IPS DF 4.7 (cell line): ENCODE measurements at regions not wholly inside any gene's neighbourhood (a gene's known extent, or its start where the extent isn't known, plus 50 kb on each side); places are given as distances from the start of the nearest gene placed in this dataset.

Experiments
- DNase-seq: peaks from one replicate; pipeline ENCODE4 v3.0.0-alpha.2; 2013; ENCODE audit warnings: low spot score; ENCODE audit errors: extremely low read depth

GRCh38 chr2:187934236-187934635 is 357.4 kb upstream of the GULP1 start:
- no peak for DNase-seq

DNA sequence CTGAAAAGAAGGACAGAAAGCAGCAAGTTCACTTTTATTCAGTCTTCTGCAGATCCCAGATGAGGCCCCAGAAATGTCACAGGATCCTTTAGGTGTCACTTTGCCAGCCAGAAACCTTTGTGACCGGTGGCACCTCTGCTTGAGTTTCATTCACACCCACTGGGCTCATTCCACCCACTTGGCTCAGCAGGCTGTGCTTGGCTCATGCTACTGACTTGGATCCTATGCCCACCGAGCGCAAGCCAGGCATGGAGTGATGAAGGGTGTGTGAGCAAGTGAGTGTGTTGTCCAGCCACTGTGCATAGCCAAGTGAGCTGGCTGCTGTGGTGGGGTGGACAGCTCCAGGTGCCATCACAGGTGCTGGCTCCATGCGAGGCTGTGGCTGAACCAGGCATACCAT is 357.0 kb upstream of the GULP1 start:
- DNase-seq = no peak

DNA sequence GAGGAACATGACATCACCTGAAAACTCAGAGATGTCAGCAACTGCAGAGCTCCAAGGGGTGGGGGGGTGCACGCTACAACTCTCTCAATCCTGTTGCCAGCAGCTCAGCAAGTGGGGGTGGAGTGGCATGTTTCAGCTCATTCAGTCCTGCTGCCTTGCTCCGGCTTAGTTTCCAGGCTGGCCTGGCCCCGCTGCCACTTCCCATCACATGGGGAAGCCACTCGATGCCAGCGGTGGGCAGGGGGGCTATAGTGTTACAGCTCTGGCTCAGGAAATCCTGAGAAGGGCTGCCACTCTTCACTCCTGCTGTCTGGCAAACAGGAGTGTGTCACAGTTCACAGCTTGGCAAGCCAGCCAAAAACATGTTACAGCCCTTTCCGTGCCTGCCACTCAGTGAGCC is 356.5 kb upstream of the GULP1 start:
- no peak for DNase-seq

GRCh38 chr2:187936228-187936627 is 355.4 kb upstream of the GULP1 start:
- no peak for DNase-seq

DNA sequence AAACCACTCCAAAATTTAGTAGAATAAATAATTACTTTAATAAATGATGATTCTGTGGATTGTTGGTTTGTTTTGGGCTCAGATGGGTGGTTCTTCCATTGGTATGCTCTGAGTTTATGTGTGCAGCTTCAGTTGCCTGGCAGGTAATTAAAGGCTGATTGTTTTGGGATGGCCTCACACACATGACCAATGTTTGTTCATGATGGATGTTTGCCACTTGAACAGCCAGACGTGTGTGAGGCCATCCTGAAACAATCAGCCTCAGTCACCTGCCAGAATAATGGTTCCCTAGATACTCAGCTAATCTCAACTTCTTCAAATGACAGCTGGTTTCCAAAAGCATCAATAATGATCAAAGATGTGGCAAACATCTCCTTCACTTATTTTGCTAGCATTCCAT is 352.5 kb upstream of the GULP1 start:
- no peak for DNase-seq

DNA sequence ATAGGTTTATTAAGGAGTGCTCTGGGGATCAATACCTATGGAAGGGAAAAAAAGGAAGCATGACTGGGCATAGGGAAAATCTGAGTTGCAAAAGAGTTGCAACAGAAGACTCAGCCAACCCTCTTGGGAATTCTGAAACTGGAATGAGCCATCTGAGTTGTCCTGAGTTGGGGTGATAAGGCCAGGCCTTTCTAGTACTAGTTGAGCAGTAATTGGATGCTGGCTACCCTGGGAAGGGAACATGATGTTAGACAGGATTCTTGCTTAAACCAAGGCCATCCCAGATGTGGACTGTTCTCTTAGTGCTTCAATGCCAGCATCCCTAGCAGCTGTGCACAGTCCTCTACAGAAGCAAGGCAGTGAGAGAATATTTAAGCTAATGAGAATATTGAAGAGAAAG is 348.8 kb upstream of the GULP1 start:
- no peak for DNase-seq

DNA sequence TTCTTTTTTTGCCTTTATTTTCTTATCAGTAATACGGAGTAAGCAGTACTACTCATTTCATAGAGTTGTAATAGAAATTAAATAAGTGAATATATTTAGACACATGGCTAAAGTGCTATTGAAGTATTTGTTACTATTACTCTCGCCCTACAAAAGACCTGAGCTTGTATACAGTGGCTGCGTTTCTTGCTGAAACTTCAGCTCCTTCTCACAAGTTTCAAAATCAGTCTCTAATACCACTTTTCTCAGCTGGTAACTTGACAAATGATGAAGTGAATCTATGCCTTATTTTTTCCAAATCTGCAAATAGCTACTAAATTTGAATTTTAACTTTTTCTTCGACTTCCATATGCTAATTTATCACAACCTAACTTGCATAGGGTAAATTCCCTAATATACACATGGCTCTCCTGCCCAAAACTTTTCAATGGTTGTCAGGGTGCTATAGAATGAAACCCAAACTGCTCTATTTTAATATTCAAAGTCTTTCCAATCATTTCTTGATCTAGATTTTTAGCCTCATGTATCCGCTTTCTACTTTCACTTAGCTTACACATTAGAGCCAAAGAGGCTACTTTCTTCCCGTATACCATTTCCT is 347.8 kb upstream of the GULP1 start:
- DNase-seq = no peak

DNA sequence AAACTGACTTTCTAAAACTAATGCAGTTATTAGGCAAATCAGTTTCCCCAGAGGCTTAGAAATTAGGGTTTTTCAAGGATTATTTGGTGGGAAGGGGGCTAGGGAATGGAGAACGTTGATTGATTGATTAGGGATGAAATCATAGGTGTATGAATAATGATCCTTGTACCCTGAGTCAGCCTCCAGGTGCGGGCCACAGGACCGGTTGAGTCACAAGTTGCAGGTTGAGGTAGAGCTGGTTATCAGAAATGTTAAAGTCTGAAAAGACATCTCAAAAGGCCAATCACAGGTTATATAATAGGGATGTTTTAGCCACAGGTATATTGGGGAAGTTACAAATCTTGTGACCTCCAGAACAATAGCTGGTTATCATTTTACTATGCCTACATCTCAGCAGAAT is 341.8 kb upstream of the GULP1 start:
- no peak for DNase-seq

DNA sequence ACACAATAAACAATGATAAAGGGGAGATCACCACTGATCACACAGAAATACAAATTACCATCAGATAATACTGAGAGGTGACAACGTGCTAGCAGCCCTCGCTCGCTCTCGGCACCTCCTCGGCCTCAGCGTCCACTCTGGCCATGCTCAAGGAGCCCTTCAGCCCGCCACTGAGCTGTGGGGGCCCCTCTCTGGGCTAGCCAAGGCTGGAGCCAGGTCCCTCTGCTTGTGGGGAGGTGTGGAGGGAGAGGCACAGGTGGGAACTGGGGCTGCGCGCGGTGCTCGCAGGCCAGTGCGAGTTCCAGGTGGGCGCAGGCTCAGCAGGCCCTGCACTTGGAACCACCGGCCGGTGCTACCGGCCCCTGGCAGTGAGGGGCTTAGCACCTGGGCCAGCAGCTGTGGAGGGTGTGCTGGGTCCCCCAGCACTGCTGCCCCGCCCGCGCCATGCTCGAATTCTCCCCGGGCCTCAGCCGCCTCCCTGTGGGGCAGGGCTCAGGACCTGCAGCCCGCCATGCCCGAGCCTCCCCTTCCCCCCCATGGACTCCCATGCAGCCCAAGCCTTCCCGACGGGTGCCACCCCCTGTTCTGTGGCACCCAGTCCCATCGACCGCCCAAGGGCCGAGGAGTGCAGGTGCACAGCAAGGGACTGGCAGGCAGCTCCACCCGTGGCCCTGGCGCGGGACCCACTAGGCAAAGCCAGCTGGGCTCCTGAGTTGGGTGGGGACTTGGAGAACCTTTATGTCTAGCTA is 340.0 kb upstream of the GULP1 start:
- no peak for DNase-seq

GRCh38 chr2:187956906-187957534 is 334.7 kb upstream of the GULP1 start:
- no peak for DNase-seq

- no peak for DNase-seq
Measured at GRCh38 chr2:187959821-187960220, 331.9 kb upstream of the GULP1 start.

GRCh38 chr2:187962538-187962937 is 329.1 kb upstream of the GULP1 start:
- DNase-seq = no peak

DNA sequence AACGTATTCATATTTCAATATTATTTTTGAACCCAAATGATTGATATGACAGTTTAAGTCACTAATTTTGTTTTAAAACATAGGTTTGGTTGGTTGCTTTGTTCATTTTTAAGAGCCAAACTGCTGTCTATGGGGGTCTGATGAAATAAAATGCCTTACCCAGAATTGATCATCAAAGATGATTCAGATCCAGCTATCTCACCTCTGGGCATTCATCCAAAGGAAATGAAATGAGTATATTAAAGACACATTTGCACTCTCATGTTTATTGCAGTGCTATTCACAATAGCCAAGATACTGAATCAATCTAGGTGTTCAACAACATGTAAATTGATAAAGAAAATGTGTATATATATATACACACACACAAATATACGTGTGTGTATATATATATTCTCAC is 326.9 kb upstream of the GULP1 start:
- DNase-seq = no peak

DNA sequence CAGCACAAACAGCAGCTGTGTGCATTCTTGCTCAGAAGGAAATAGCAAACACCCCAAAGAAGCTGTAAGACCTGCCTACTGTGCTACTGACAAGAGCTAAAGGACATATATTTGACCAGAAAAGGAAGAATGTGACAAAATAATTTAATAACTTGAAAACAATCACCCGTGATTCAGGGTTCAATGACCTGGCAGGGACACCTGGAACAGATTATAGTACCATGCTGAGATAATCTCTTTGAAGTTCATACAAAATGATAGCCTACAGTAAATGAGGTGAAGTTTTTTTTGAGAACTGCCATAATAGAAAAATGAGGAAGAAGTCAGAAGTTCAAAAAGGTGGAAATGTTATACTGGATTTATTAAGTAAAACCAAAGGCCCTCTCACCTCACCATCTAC is 324.8 kb upstream of the GULP1 start:
- DNase-seq = no peak

- DNase-seq = no peak
Measured at GRCh38 chr2:187971893-187972292, 319.8 kb upstream of the GULP1 start.

GRCh38 chr2:187976259-187976985 is 315.3 kb upstream of the GULP1 start:
- DNase-seq = no peak

- no peak for DNase-seq
Measured at GRCh38 chr2:187976986-187977333, 314.7 kb upstream of the GULP1 start.

DNA sequence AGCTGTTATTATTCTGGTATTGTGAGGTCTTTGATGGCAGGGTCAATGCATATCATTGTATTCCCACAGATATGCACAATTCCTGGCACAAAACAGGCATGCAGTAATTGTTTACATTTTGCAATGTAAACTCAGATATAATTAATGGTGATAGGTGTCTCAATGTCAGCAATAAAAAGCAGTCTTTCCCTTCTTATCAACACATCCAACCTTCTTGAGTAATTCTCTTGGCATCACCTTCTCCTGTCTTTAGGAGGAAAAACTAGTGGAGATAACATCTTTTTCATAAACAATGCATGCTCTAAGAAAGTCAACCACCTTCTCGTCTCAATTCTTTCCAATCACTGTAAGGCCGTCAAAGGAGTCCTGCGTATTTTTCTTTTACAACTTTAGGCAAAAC is 313.3 kb upstream of the GULP1 start:
- no peak for DNase-seq

- DNase-seq = no peak
Measured at GRCh38 chr2:187982668-187983067, 309.0 kb upstream of the GULP1 start.

GRCh38 chr2:187985195-187985594 is 306.5 kb upstream of the GULP1 start:
- DNase-seq = no peak

- no peak for DNase-seq
Measured at GRCh38 chr2:187985923-187986322, 305.8 kb upstream of the GULP1 start.

GRCh38 chr2:187986390-187987105 is 305.1 kb upstream of the GULP1 start:
- DNase-seq = no peak
